Mesendoderm (in vitro differentiated cells): ENCODE measurements at regions not wholly inside any gene's neighbourhood (a gene's known extent, or its start where the extent isn't known, plus 50 kb on each side); places are given as distances from the start of the nearest gene placed in this dataset.
A peak's percentile ranks its signal among the peaks of the same experiment; 100 is the strongest.

Experiments used
- DNase-seq: peaks from one replicate; pipeline ENCODE4 v3.0.0; 2013
- H2AK5ac ChIP-seq: 2 replicates; pipeline ENCODE4 v1.6.1; 2013; ENCODE audit warnings: low read length, inconsistent platforms
- H2BK120ac ChIP-seq: 2 replicates; pipeline ENCODE4 v1.6.1; 2013; ENCODE audit warnings: low read depth, mild to moderate bottlenecking, low read length, moderate library complexity, mixed read lengths
- H2BK15ac ChIP-seq: replicated peaks from 2 replicates; pipeline ENCODE4 v1.6.1; 2013; ENCODE audit warnings: low read depth, mild to moderate bottlenecking, moderate library complexity
- H2BK5ac ChIP-seq: 2 replicates; pipeline ENCODE4 v1.6.1; 2013; ENCODE audit warnings: low read length, inconsistent platforms
- H3K18ac ChIP-seq: 2 replicates; pipeline ENCODE4 v1.6.1; 2013; ENCODE audit warnings: mild to moderate bottlenecking, low read length, mixed read lengths
- H3K23ac ChIP-seq: one replicate; pipeline ENCODE4 v1.6.1; 2013; ENCODE audit warnings: low read length
- H3K27ac ChIP-seq: 2 replicates; pipeline ENCODE4 v1.5.1; 2013; ENCODE audit warnings: low read depth, mild to moderate bottlenecking, inconsistent platforms, low read length, moderate library complexity
- H3K27me3 ChIP-seq: 2 replicates; pipeline ENCODE4 v1.6.1; 2013; ENCODE audit warnings: low read length, control low read depth, mild to moderate bottlenecking, inconsistent platforms; ENCODE audit not compliant: insufficient read depth, poor library complexity
- H3K36me3 ChIP-seq: 2 replicates; pipeline ENCODE4 v1.6.1; 2013; ENCODE audit warnings: low read length, inconsistent platforms; ENCODE audit not compliant: control insufficient read depth, insufficient read depth
- H3K4ac ChIP-seq: one replicate; pipeline ENCODE4 v1.6.1; 2013; ENCODE audit warnings: low read depth, mild to moderate bottlenecking, low read length, moderate library complexity
- H3K4me1 ChIP-seq: 2 replicates; pipeline ENCODE4 v1.6.1; 2013; ENCODE audit warnings: low read depth, low read length, inconsistent platforms; ENCODE audit not compliant: control insufficient read depth
- H3K4me2 ChIP-seq: 2 replicates; pipeline ENCODE4 v1.6.1; 2013; ENCODE audit warnings: low read length
- H3K4me3 ChIP-seq: 2 replicates; pipeline ENCODE4 v1.5.1; 2013; ENCODE audit warnings: mild to moderate bottlenecking, low read length
- H3K56ac ChIP-seq: one replicate; pipeline ENCODE4 v1.6.1; 2013; ENCODE audit warnings: low read length
- H3K79me1 ChIP-seq: 2 replicates; pipeline ENCODE4 v1.6.1; 2013; ENCODE audit warnings: low read length, inconsistent platforms
- H3K79me2 ChIP-seq: 2 replicates; pipeline ENCODE4 v1.6.1; 2013; ENCODE audit warnings: mild to moderate bottlenecking, low read length; ENCODE audit not compliant: control insufficient read depth, insufficient read depth
- H3K9ac ChIP-seq: 2 replicates; pipeline ENCODE4 v1.6.1; 2013; ENCODE audit warnings: low read length, inconsistent platforms
- H4K5ac ChIP-seq: one replicate; pipeline ENCODE4 v1.6.1; 2013; ENCODE audit warnings: low read length
- H4K8ac ChIP-seq: one replicate; pipeline ENCODE4 v1.6.1; 2013; ENCODE audit warnings: low read depth, mild to moderate bottlenecking, control low read depth, low read length, moderate library complexity
- WGBS: extraction: QIAGEN DNeasy Blood & Tissue Kit; methylation state at CpG from one replicate; pipeline ENCODE4 v1.1.7; 2013; ENCODE audit warnings: low lambda C conversion rate, missing lambda C conversion rate; ENCODE audit not compliant: insufficient coverage; ENCODE audit errors: extremely low coverage; 5-methylcytosine and 5-hydroxymethylcytosine counted together

GRCh38 chr5:10116594-10116993 lies 133.1 kb downstream of the ATPSCKMT start:
- H3K27ac ChIP-seq = no peak overlapping the region
- no peaks in the 10 kb centered on the region for H3K79me2 ChIP-seq
- no peak overlapping the region for H3K56ac ChIP-seq
- no peak overlapping the region for H2AK5ac ChIP-seq
- no peaks in the 10 kb centered on the region for H3K4me1 ChIP-seq
- H3K9ac ChIP-seq = no peak overlapping the region
- no peak overlapping the region for H4K8ac ChIP-seq
- no peak for DNase-seq
- no peaks in the 10 kb centered on the region for H3K79me1 ChIP-seq
- no peaks in the 10 kb centered on the region for H3K27me3 ChIP-seq
- no peak overlapping the region for H3K4me2 ChIP-seq
- H3K23ac ChIP-seq = no peak overlapping the region
- no peak overlapping the region for H3K18ac ChIP-seq
- H2BK15ac ChIP-seq = no peak overlapping the region
- H3K4me3 ChIP-seq = no peak overlapping the region
- H3K36me3 ChIP-seq = no peaks in the 10 kb centered on the region
- no peak overlapping the region for H2BK5ac ChIP-seq
- H2BK120ac ChIP-seq = no peak overlapping the region
- H4K5ac ChIP-seq = no peak overlapping the region
- H3K4ac ChIP-seq = no peak overlapping the region

DNA sequence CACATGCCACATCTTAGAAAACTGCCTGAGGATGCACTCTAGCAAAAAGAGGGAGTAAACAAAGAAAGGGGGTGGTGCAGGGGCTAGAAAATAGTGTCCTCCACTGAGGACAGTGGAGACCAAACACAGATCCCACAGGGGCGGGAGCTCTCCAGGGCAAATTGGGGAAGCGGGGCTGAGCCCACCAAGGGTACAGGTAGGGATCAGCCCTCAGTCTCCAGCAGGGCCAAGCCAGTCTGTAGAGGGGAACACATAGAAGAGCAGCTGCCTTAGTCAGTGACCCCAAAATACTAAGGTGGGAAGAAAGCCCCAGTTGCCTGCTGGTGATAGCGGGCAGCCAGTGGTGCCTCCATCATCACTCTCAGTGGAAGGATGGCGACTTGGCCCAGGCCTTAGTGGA lies 134.0 kb downstream of the ATPSCKMT start:
- no peak overlapping the region for H2AK5ac ChIP-seq
- H3K27ac ChIP-seq = no peak overlapping the region
- H3K4me1 ChIP-seq = no peaks in the 10 kb centered on the region
- no peak overlapping the region for H2BK120ac ChIP-seq
- H3K23ac ChIP-seq = no peak overlapping the region
- H3K4me3 ChIP-seq = no peak overlapping the region
- H4K5ac ChIP-seq = no peak overlapping the region
- no peak overlapping the region for H2BK5ac ChIP-seq
- H3K27me3 ChIP-seq = no peaks in the 10 kb centered on the region
- WGBS = no CpG with 5 or more reads among the region's 4 CpGs
- no peak overlapping the region for H3K18ac ChIP-seq
- no peak overlapping the region for H4K8ac ChIP-seq
- H3K9ac ChIP-seq = no peak overlapping the region
- no peaks in the 10 kb centered on the region for H3K79me2 ChIP-seq
- no peak overlapping the region for H3K56ac ChIP-seq
- H3K4ac ChIP-seq = no peak overlapping the region
- no peak overlapping the region for H3K4me2 ChIP-seq
- no peaks in the 10 kb centered on the region for H3K36me3 ChIP-seq
- no peak overlapping the region for H2BK15ac ChIP-seq
- DNase-seq = no peak
- no peaks in the 10 kb centered on the region for H3K79me1 ChIP-seq

- Histone ChIP-seq H3K36me3 (no peaks in the 10 kb centered on the region), H3K4me2 (no peak overlapping the region), H3K4me3 (no peak overlapping the region), H3K9ac (no peak overlapping the region), H3K4ac (no peak overlapping the region), H3K27ac (no peak overlapping the region), H4K5ac (no peak overlapping the region), H2BK120ac (no peak overlapping the region), H2BK5ac (no peak overlapping the region), H3K79me1 (no peaks in the 10 kb centered on the region), H3K27me3 (no peaks in the 10 kb centered on the region), H2AK5ac (no peak overlapping the region), H3K23ac (no peak overlapping the region), H3K18ac (no peak overlapping the region), H2BK15ac (no peak overlapping the region), H3K56ac (no peak overlapping the region), H3K4me1 (no peaks in the 10 kb centered on the region), H4K8ac (no peak overlapping the region), H3K79me2 (no peaks in the 10 kb centered on the region)
- WGBS = no CpG with 5 or more reads among the region's 7 CpGs
- DNase-seq = peak; percentile 87
Measured at GRCh38 chr5:10111571-10111970, 138.1 kb downstream of the ATPSCKMT start.

DNA sequence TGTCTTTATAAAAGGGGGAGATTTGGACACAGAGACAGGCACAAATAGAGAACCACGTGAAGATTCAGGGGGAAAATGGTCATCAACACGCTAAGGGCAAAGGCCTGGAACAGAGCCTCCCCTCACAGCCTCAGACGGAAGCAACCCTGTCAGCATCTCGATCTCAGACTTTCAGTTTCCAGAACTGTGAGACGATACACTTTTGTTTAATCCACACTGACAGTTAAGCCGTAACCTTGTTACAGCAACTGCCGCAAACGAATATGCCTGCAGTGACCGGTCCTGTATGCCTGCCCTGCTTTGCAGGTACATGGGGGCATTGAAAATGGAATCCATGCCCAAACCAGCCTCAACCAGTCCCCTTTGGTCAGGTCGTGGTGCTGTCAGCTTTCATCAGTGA lies 139.5 kb downstream of the ATPSCKMT start:
- no peak overlapping the region for H3K4ac ChIP-seq
- H2AK5ac ChIP-seq = no peak overlapping the region
- H2BK15ac ChIP-seq = no peak overlapping the region
- H3K4me3 ChIP-seq = no peak overlapping the region
- DNase-seq = no peak
- H3K23ac ChIP-seq = no peak overlapping the region
- no peaks in the 10 kb centered on the region for H3K36me3 ChIP-seq
- no CpG with 5 or more reads among the region's 10 CpGs for WGBS
- H3K79me2 ChIP-seq = no peaks in the 10 kb centered on the region
- no peaks in the 10 kb centered on the region for H3K27me3 ChIP-seq
- H3K27ac ChIP-seq = no peak overlapping the region
- no peak overlapping the region for H4K5ac ChIP-seq
- H2BK120ac ChIP-seq = no peak overlapping the region
- no peaks in the 10 kb centered on the region for H3K4me1 ChIP-seq
- no peak overlapping the region for H3K18ac ChIP-seq
- no peak overlapping the region for H2BK5ac ChIP-seq
- no peak overlapping the region for H3K4me2 ChIP-seq
- no peak overlapping the region for H4K8ac ChIP-seq
- no peak overlapping the region for H3K56ac ChIP-seq
- no peak overlapping the region for H3K9ac ChIP-seq
- no peaks in the 10 kb centered on the region for H3K79me1 ChIP-seq

DNA sequence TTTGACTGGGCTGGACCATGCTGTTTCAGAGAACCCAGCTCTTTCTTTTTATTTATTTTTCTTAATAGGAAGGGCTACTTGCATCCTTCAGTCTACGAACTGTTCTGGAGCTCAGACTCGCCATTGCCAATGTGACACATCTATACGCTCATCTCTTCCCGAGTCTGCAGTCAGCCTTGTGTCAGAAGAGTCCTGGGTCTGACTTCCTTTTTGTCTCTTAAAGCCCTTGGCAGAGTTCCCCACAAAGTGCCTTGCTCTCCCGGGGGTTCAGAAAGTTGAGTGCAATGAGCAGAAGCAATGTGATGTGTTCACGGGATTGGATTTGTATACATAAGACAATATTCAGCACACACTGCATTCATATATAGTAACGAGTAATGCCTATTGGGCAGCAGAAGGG lies 140.4 kb downstream of the ATPSCKMT start:
- no CpG with 5 or more reads among the region's 7 CpGs for WGBS
- no peak overlapping the region for H2BK120ac ChIP-seq
- no peak overlapping the region for H3K4ac ChIP-seq
- no peaks in the 10 kb centered on the region for H3K4me1 ChIP-seq
- DNase-seq = no peak
- H3K18ac ChIP-seq = no peak overlapping the region
- H2BK5ac ChIP-seq = no peak overlapping the region
- no peak overlapping the region for H4K8ac ChIP-seq
- no peak overlapping the region for H3K4me2 ChIP-seq
- H3K79me1 ChIP-seq = no peaks in the 10 kb centered on the region
- no peaks in the 10 kb centered on the region for H3K27me3 ChIP-seq
- no peak overlapping the region for H3K23ac ChIP-seq
- no peak overlapping the region for H3K9ac ChIP-seq
- H3K79me2 ChIP-seq = no peaks in the 10 kb centered on the region
- H3K27ac ChIP-seq = no peak overlapping the region
- H2BK15ac ChIP-seq = no peak overlapping the region
- no peak overlapping the region for H3K56ac ChIP-seq
- no peak overlapping the region for H3K4me3 ChIP-seq
- no peaks in the 10 kb centered on the region for H3K36me3 ChIP-seq
- H4K5ac ChIP-seq = no peak overlapping the region
- H2AK5ac ChIP-seq = no peak overlapping the region

DNA sequence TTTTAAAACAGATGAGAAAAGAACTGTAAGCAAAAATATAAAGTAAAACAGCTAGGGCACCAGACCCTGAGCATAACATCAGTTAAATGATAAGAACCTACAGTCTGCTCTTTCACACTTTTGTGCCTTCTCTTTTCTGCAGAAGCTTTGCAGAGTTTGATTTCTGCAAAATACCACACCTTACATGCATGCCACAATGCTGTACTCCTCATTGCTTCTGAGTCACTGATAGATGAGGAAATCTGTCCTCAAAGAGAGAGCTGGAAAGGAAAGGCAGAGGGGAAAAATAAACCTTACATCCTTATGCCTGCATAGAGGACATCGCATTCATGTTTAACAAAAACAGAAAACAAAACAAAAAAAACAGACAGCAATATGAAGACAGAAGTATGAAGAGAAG lies 142.9 kb downstream of the ATPSCKMT start:
- H2BK120ac ChIP-seq = no peak overlapping the region
- no peaks in the 10 kb centered on the region for H3K36me3 ChIP-seq
- no peak overlapping the region for H3K23ac ChIP-seq
- no peak overlapping the region for H3K9ac ChIP-seq
- no peaks in the 10 kb centered on the region for H3K79me2 ChIP-seq
- H4K8ac ChIP-seq = no peak overlapping the region
- H3K4me3 ChIP-seq = no peak overlapping the region
- H3K56ac ChIP-seq = no peak overlapping the region
- H2BK15ac ChIP-seq = no peak overlapping the region
- no peak overlapping the region for H3K18ac ChIP-seq
- H3K4ac ChIP-seq = no peak overlapping the region
- no peaks in the 10 kb centered on the region for H3K79me1 ChIP-seq
- H2AK5ac ChIP-seq = no peak overlapping the region
- no peak overlapping the region for H3K4me2 ChIP-seq
- no peak overlapping the region for H2BK5ac ChIP-seq
- no peak for DNase-seq
- H3K27ac ChIP-seq = no peak overlapping the region
- H3K4me1 ChIP-seq = no peaks in the 10 kb centered on the region
- H4K5ac ChIP-seq = no peak overlapping the region
- no CpG with 5 or more reads among the region's 1 CpG for WGBS
- H3K27me3 ChIP-seq = no peaks in the 10 kb centered on the region
